HG03095 (cell line): ENCODE measurements at regions not wholly inside any gene's neighbourhood (a gene's known extent, or its start where the extent isn't known, plus 50 kb on each side); places are given as distances from the start of the nearest gene placed in this dataset.
"Not testable (repeated sequence)": the region's sequence is repeated elsewhere in the genome, so short reads cannot be mapped to it uniquely, and the experiment has no call there.

Source experiments
- ATAC-seq: cut with Tn5 transposase; IDR thresholded peaks from one replicate; pipeline ENCODE4 v1.9.1; 2021; ENCODE audit warnings: moderate library complexity; ENCODE audit not compliant: unreplicated experiment

DNA sequence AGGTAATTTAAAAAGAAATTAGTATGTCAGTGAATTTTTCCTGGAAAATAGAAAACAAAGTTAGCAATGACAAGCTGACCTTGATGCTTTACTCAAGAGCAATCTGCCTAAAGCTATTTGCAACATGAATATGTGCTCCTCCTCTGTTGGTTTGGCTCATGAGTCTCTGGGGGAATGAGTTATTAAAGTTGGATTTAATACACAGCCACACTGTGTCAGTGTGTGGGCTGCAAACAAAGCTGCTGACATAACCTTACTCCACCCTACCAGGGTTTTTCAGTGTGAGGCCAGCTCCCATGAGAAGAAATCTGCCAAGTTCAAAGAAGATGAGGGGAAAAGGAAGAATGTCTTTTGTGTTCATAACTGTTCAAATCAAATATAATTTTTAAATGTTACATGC is 280.5 kb downstream of the TLL1 start:
- no peak for ATAC-seq

DNA sequence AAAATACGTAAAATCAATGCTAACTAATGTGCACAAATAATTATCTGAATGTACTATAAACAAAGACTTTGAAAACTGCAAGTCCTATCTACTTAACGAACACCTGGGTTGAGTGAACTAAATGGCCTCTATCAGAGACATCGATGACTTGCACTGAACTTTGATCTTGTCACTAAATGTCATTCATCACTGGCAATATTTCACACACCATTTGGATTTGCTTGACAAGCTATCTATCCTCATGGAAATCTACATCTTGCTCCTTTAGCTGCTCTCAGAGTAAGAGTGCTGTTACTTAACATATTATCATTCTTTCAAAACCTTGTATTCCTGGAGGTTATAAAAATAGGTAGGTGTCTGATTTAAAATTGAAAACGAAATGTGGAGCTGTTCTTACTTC is 289.3 kb downstream of the TLL1 start:
- ATAC-seq, result no peak

DNA sequence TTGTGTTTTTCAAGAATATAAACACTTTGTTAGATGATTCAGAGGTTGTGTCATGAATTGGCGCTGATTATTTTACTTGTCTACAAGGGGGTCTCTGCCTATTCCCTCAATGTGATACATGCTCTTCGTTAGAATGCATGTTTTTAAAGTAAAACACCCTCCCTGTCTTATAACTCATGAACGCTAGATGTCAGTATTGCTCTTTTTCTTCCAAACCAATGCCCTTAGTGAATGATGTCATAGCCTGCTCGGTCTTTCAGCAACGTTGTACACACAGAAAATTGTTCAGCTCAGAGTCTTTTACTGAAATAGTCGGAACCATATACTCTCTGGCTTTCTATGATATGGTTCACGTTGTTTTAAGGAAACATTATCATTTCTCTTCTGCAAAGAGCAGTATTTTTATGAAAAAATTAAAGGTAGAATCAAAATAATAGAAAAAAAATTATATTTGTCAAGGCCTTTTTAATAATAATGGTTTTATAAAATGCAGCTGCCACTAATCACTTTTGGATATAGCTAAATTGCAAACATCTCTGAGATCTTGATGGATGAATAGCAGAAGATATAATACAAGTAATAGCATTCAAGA is 292.9 kb downstream of the TLL1 start:
- ATAC-seq, result peak; percentile 93

- peak; percentile 53 for ATAC-seq
Observed at GRCh38 chr4:166169111-166169510, 296.1 kb downstream of the TLL1 start.

- ATAC-seq, result no peak
Observed at GRCh38 chr4:166172619-166173018, 299.6 kb downstream of the TLL1 start.

DNA sequence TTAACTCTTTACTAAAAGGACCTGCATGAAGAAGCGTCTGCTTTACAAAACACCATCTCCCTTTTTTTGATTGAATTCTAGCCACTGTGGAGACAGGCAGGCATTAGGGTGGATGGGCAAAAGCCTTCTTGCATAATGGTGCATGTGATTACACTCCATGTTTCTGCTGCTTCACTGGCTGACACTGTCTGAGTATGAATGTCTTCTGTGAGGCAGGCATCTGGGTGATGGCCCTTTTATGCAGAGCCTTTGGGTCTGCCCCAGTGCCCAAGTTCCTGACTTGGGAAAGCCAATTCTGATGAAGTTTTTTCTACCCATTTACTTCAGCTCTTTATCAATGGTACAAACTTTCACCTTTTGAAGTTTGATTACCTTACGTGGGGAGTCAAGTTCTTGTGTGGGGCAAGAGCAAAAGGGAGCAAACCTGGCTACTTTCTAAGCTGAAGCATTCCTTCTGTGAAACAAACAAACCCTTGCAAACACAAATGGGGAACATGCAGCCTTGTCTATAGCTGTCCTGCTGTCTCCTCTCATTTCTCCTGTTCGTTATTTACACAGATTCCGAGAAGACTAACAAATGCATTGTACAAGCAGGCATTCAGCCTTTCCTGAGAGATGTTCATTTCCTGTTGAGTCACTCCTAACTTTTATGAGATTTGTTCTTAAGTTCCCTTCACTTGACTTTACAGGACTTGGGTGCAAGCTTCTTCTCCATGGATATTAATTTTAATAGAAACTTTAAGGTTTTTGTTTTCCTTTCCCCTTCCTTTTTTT is 301.9 kb downstream of the TLL1 start:
- ATAC-seq, result no peak

- ATAC-seq, result no peak
Observed at GRCh38 chr4:166182145-166182544, 309.1 kb downstream of the TLL1 start.

DNA sequence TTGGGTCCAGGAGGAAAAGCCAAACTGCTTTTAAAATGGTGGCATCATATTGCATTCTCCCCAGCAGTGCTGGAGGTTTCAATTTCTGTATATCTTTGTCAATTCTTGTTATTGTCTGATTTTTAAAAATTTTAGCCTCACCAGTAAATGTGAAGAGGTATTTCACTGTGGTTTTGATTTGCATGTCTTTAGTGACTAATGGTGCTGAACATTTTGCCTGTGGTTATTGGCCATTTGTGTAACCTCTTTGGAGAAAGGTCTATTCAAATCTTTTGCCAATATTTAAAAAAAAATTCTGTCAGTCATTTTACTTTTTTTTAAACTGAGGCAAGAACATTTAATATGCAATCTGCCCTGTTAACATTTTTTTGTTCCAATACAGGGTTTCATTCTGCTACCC is 322.1 kb downstream of the TLL1 start:
- no peak for ATAC-seq

GRCh38 chr4:166197166-166197565 is 324.1 kb downstream of the TLL1 start:
- ATAC-seq, result no peak

- ATAC-seq, result no peak
Observed at GRCh38 chr4:166198041-166198440, 325.0 kb downstream of the TLL1 start.

GRCh38 chr4:166198516-166199310 is 325.7 kb downstream of the TLL1 start:
- no peak for ATAC-seq

- ATAC-seq, result no peak
Observed at GRCh38 chr4:166202991-166203390, 330.0 kb downstream of the TLL1 start.

GRCh38 chr4:166212326-166212725 is 339.3 kb downstream of the TLL1 start:
- not testable (repeated sequence) for ATAC-seq

- ATAC-seq, result no peak
Observed at GRCh38 chr4:166222271-166222670, 349.2 kb downstream of the TLL1 start.

DNA sequence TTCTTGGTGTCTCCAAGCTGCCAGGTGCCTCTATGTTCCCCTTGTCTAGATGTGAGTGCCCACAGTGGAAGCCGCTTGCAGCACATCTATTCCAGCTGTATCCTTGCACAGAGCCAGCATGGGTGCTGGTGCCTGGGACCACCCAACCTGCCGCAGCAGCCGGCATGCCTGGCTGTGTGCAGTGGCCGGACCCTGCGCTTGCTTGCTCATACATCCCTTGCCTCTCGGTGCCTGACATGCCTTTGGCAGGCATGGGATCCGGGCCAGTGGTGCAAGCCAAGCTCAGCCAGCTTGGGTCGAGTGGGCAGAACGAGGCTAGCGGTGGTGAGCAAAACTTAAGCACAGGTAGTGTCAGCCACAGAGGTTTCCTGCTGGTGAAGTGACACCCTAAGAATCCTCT is 355.1 kb downstream of the TLL1 start:
- ATAC-seq, result no peak

GRCh38 chr4:166229799-166230198 is 356.8 kb downstream of the TLL1 start:
- no peak for ATAC-seq

DNA sequence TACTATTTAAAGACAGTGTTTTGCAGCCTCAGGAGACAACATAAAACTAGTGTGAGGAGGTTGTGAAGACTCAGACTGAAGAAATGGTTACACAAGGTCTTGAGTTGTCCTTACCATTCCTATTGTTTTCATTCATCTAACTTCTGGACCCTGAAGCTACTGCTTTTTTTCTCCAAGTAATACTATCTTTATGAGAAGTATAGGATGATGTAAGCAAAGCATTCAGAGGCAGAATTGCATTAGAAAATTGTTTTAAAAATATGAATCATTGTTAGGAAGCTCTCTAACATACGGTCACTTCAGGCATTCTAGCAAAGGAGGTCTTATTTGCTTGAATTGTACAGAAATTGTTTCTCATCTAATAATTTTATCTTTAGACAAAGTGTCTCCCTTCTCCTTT is 357.8 kb downstream of the TLL1 start:
- ATAC-seq, result no peak

DNA sequence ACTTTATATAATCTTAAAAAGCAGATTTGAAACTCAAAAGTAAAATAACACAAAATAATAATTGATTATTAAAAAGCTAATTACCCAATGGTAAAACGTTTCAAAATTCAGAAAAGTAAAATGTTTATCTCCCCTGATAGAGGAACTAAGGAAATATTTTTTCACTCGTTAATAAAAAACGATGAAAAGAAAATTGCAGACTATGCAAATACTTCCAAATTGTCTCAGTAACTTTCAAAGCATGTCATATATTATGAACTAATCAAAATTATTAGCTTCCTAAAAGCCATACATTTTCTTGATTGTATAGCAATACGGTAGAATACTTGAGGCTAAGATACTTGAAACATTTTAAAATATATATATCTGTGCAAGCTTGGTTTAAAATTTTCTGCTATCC is 366.3 kb downstream of the TLL1 start:
- ATAC-seq, result no peak

- ATAC-seq, result no peak
Observed at GRCh38 chr4:166252487-166253402, 379.7 kb downstream of the TLL1 start.

GRCh38 chr4:166257276-166257675 is 384.2 kb downstream of the TLL1 start:
- no peak for ATAC-seq

- ATAC-seq, result no peak
Observed at GRCh38 chr4:166257891-166258290, 384.9 kb downstream of the TLL1 start.
